AG08396 (cell line): ENCODE measurements at regions not wholly inside any gene's neighbourhood (a gene's known extent, or its start where the extent isn't known, plus 50 kb on each side); places are given as distances from the start of the nearest gene placed in this dataset.

Experiments used
- DNase-seq: peaks from one replicate; pipeline ENCODE4 v3.0.0; 2012; ENCODE audit warnings: low spot score, mixed read lengths

DNA sequence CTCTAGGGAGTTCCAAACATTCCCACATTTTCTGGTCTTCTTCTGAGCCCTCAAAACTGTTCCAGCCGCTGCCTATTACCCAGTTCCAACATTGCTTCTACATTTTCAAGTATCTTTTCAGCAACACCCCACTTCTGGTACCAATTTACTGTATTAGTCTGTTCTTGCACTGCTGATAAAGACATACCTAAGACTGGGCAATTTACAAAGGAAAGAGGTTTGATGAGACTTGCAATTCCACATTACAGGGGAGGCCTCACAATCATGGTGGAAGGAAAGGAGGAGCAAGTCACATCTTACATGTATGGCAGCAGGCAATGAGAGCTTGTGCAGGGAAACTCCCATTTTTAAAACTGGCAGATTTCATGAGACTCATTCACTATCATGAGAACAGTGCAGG lies 629.1 kb upstream of the NR2F2 start:
- DNase-seq, result no peak

GRCh38 chr15:95709959-95710695 lies 620.4 kb upstream of the NR2F2 start:
- no peak for DNase-seq

DNA sequence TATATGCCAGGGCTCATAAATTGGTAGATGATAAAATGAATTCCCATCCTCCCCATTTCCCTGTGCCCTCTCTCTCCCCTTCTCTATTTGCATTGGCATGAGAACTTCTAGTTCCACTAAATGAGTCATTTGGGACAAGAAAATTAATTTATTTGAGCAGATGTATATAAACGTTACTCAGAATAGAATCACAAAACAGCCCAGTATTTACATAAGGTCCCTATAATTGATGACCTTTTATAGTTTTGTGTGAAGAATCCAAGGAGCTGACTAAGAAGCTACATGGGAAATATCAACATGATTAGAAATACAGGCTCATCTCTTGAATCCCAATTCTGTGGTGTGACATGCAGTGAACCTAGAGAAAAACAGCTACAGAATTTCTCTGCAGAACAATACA lies 617.7 kb upstream of the NR2F2 start:
- no peak for DNase-seq

DNA sequence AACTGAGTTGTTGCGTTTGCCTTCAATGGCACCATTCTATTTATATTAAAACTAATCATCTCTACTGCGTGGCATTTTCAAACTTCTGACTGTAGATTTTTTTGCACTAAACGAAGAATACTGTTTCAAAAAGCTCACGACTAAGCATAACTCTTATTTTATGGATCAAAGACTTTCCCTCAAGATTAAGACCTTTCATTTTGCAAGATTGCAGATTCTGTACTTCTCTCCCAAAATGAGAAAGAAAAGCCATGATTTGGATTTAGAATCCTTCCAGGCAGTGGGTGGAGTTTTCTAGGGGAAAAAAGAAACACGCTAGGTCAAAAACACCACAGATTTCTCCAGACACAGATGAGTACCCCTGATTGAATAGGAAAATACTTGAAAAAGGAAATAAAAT lies 617.2 kb upstream of the NR2F2 start:
- no peak for DNase-seq

DNA sequence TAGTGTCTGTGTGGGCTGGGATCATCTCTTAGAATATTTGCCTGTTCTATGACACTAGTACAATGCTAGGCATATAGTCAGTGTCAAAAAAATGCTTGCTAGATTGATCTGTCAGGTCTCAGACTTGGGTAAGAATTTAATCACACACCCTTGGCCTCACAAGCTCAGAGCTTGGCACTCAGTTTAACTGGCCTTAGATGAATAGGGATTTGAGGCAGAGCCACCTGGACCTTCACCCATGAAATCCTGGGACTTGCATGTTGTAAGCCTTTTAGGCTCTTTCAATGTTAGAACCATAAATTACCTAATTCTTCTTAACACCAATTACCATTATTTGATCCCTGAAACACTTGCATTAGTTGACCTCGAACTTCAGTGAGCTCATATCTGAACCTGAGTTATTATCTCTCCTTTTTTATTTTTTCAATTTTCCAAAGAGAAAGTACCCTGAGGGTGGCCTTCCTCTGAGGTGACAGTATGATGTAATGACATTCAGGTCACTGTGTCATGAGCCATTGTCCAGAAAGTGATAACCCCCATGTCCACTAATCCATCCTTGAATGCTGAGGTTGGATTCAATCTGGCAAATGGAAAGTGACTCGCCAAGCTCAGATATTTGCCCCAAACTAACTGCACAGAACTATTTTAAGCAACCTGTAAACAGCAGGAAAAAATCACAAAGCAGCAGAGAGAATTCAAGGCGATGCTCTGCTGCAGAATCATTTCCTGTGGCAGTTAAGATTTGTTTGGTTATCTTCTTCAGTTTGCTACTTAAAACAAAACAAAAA lies 615.2 kb upstream of the NR2F2 start:
- no peak for DNase-seq

DNA sequence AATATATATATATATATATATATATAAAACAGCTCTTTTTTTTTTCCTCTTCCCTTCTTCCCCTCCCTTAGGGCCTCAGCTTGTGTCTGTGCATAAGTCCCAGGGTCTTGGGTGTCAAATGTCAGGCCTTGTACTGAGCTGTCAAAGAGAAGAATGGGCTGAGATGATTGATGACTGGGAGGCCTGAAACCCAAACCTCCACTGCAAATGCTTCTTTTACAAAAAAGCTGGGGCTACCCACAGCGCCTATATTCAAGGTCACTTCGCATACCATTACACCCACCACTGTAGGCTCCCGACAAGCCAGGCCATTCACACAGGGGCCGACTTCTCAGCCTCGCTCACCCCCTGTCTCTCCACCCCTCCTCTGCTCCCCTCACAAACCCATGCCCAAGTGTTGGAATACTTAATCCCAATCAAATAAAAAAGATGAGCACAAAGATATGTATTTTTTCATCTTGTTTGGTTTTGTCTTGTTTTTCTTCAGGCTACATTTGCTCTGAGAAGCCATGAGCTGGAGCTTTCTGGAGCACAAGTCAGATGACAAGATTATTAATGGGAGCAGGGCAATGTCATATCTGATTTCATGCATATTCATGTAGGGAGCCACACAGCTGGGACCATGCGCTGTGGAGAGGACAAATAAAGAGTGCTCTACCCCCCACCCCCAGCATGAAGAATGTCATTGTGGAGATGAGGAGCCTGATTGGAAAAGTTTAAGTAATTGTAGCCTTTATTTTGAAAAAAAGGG lies 614.4 kb upstream of the NR2F2 start:
- DNase-seq, result no peak

DNA sequence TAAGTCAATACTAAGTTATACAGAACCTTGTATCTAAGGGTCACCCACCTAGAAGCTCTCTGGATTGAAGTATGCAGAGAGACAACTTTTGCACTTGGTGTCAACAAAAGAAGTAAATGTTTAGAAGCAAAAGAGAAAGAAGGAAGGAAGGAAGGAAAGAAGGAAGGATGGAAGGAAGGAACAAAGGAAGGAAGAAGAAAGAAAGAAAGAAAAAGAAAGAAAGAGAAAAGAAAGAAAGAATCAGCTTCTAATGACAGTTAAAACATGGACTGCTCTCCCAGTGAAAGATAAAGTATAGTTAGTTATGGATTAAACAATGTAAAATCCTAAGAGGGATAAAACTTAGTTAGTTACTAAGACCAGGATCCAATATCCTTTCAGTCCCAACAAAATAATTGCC lies 613.8 kb upstream of the NR2F2 start:
- DNase-seq, result no peak

GRCh38 chr15:95718441-95718840 lies 612.1 kb upstream of the NR2F2 start:
- DNase-seq, result no peak

DNA sequence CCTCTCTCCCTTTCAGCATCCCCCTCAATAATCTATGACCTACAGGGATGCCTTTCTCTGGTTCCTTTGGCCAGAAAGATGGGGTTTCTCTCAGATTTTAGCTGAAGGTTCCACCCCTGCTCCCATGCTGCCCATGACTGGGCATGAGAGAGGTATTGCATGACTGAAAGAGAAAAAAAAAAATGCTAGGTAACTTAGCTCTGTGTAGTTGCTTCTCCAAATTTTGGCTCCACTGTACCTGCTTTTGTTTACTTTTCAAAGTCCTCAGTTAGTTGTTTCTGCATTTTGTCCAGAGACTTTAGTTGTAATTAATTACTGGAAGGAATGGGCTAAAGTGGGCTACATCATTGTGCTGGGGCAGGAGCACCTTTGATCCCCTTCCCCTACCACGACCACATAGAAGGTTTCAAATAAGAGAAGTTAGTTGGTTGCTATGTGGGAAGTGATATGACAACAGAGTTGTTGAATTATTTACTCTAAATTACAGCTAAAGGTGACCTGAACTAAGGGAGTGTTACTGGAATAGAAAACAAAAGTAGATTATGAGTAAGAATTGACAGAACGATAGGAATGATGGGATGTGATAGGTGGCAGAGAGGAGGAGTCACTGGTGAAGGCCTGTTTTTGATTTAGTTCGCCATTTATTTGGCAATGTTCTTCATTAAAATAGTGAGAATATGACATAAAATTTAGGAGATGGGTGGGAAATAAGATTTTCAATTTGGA lies 605.4 kb upstream of the NR2F2 start:
- no peak for DNase-seq

DNA sequence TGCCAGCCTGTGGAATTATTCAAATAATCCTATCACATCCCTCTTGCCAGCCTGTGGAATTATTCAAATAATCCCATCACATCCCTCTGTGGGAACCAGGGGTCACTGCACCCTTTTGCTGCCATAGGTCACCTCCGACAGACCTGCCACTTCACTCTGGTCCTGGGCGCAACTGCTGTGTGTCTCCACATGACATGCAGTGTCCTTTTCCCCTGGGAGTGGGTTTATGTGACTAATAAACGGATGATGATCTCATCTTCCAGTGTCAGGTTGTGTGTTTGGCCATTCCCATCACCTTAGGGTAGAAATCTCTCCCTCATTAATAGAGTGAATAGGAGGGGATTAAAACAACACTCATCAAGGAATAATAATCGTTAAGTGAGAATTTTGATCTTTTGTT lies 603.6 kb upstream of the NR2F2 start:
- DNase-seq, result no peak

GRCh38 chr15:95733931-95734330 lies 596.6 kb upstream of the NR2F2 start:
- DNase-seq, result no peak

DNA sequence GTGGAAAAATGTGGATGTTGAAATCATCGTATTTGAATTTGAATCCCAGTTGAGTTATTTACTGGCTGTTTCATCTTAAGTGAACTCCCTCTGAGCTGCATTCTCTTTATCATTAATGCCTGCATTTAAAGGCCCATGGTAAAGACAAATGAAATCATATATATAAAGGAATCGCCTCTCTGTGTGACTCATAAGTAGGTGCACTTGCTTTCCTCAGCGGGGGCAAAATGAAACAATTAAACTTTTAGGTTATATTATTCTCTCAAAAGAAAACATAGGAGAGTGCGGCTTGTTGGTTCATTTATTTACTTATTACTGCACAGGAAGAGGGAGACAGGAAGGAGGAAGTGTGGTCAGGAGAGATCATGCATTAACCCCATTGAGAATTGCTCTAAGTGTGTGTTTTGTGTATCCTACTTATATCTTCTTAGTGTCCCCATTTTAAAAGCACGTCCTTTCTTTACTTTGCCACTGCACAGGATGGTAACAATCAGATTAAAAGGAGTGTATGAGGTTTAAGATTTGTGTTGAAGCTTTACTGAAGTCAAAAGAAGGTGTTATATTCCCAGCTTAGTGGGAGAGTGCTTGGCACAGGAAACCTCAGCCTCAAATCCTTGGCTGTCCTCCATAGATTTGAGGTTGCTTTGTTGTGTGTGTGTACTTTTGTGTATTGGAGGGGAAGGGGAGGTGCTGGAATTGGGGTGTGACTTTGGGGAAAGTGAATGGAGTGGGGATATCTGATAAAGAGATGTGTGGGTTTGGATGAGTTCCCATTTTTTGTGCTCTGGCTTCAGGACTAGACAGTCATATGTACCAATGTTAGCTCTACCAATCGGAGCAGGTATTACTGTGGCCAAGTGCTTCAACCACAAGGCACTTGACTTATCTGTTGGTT lies 595.8 kb upstream of the NR2F2 start:
- DNase-seq, result no peak

DNA sequence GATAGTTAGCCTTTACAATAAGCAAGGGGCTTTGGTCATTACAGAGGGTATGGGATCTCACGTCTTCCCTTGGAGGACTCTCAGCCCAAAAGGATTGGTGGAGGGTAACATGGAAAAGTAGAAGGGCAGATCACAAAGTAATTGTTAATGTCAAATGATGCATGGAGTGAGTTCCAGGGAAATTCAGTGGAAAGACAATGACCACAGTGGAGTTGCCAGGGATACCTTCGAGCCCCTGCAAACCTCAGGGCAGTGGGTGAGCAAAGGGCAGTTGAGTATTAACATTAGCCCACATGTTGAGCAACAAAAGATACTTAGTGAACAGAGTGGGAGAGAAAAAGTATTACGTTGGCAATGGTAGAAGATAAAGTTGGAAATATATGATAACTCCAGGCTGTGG lies 593.4 kb upstream of the NR2F2 start:
- DNase-seq, result no peak

- no peak for DNase-seq
Observed at GRCh38 chr15:95739131-95739530, 591.4 kb upstream of the NR2F2 start.

DNA sequence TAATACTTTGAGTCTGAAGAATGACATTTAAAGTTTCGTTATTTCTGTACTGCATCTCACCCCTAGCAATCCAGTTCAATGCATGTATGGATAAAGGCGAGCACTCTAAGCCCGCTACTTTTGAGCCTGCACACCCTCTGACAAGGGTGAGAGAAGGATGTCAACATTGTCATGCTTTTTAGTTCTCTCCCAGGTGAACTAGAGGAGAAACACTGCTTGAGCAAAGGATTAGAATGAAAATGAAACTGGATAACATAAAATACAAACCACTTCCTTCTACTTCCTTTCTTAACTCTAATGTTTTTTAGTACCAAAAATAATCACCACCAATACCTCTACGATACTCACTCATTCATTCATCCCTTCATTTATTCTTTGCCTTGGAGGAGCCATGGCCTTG lies 588.7 kb upstream of the NR2F2 start:
- no peak for DNase-seq

GRCh38 chr15:95742256-95742655 lies 588.2 kb upstream of the NR2F2 start:
- DNase-seq, result no peak

DNA sequence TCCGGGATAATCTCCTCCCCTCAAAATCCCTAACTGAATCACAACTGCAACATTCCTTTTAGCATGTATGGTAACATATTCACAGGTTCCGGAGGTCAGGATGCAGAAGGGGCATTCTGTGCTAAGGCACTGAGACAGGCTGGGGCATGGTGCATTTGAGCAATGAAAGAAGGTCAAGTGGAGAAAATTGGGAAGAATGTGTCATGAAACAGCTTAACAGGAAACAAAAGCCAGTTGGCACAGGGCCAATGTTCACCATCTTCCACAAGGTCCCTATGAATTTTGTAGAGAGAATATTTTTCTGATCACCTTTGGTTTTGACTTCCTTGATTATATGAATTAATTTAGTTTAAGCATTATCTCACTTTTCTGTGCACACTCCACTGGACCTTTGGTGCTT lies 587.7 kb upstream of the NR2F2 start:
- DNase-seq, result no peak

- no peak for DNase-seq
Observed at GRCh38 chr15:95757171-95757570, 573.3 kb upstream of the NR2F2 start.

DNA sequence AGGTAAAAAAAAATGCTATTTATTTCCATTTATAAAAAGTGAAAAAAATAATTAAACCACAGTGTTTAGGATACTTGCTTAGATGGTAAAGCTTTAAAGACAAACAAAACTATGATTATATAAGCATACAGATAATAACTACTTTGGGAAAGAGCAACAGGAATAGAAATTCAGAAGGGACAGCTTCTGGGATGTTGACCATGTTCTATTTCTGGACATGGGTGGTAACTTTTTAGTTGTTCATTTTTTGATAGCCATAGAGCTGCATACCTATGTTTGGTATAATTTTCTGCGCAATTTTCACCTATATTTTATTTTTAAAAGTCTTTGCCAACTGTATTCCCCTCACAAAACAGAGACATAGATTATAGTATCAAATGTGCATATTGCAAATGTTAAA lies 572.0 kb upstream of the NR2F2 start:
- no peak for DNase-seq

- DNase-seq, result no peak
Observed at GRCh38 chr15:95758851-95759250, 571.6 kb upstream of the NR2F2 start.

DNA sequence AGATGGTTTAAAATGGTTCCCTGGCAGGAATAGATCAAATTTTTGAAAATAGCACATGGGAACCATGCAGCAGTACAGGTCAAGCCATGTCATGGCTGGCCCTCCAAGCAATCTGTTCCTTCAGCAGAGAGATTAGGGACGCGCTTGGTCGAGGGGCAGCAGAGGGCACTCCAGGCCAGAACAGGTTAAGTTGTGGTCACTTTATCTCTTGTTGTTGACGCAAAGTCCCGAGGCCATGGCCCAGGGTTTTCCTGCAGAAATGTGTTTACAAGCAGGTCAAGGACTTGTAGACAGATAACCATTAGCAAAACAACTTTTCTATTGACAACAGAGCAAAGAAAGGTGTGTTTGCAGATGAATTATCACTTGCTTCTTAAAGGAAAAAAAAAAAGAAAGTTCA lies 570.0 kb upstream of the NR2F2 start:
- DNase-seq, result no peak
